ENCODE measurements at regions not wholly inside any gene's neighbourhood (a gene's known extent, or its start where the extent isn't known, plus 50 kb on each side); places are given as distances from the start of the nearest gene placed in this dataset.

- Histone ChIP-seq H3K23me2 (ENCODE audit: low read depth, low read length) (no peaks in the 10 kb centered on the region), H3K4me3 (ENCODE audit: extremely low read depth in 1 of 4, insufficient read depth in 2 of 4, low read depth in 3 of 4, low read length in 4 of 4) (no peak overlapping the region), H4K8ac (ENCODE audit: extremely low read depth, insufficient read depth, low read length) (no peak overlapping the region), H2BK20ac (ENCODE audit: low read length) (no peak overlapping the region), H4K5ac (ENCODE audit: insufficient read length, low read depth, low read length) (no peak overlapping the region), H3K4me2 (ENCODE audit: insufficient read depth in 1 of 2, low read depth in 2 of 2, low read length in 2 of 2) (no peak overlapping the region), H3K4me1 (replicated peaks in 1 of 4; ENCODE audit: control insufficient read depth in 3 of 4, insufficient read depth in 4 of 4, low read length in 3 of 4) (peaks cover 0 to 3% (median 0%) of the 10 kb centered on the region in 4 experiments; a peak in 2 of 7 replicates), H3K18ac (ENCODE audit: extremely low read depth, low read length) (no peak overlapping the region), H4K91ac (replicated peaks; ENCODE audit: insufficient read length, low read length) (no peak overlapping the region), H4K20me1 (replicated peaks in 1 of 2; ENCODE audit: control insufficient read depth in 1 of 2, insufficient read depth in 2 of 2, low read length in 2 of 2) (no peaks in the 10 kb centered on the region), H2BK15ac (ENCODE audit: low read length) (no peak overlapping the region), H3K4ac (replicated peaks; ENCODE audit: insufficient read length, low read depth, low read length) (no peak overlapping the region), H2AK5ac (ENCODE audit: low read depth, low read length) (no peak overlapping the region), H3K14ac (ENCODE audit: insufficient read length) (no peak overlapping the region), H3K56ac (replicated peaks; ENCODE audit: insufficient read length, low read depth, low read length) (no peak overlapping the region), H3K9ac (replicated peaks in 1 of 4; ENCODE audit: extremely low read depth in 1 of 4, low read depth in 3 of 4, low read length in 3 of 4) (no peak overlapping the region), H2BK12ac (ENCODE audit: low read depth, low read length) (no peak overlapping the region), H3K27me3 (replicated peaks in 1 of 4; ENCODE audit: control insufficient read depth in 3 of 4, extremely low read depth in 1 of 4, insufficient read depth in 3 of 4, low read length in 3 of 4) (no peaks in the 10 kb centered on the region), H3K79me1 (ENCODE audit: low read depth, low read length) (no peaks in the 10 kb centered on the region), H2BK5ac (ENCODE audit: low read depth, low read length) (no peak overlapping the region), H2BK120ac (replicated peaks; ENCODE audit: low read depth, low read length) (no peak overlapping the region), H3K23ac (ENCODE audit: insufficient read length) (no peak overlapping the region), H3K9me3 (ENCODE audit: insufficient read depth in 2 of 2, low read depth in 1 of 2, low read length in 1 of 2) (no peaks in the 10 kb centered on the region), H2AFZ (ENCODE audit: low read length) (no peak overlapping the region), H3K27ac (ENCODE audit: low read depth, low read length) (no peak overlapping the region), H3K79me2 (ENCODE audit: control insufficient read depth in 1 of 2, insufficient read depth in 2 of 2, low read length in 2 of 2) (no peaks in the 10 kb centered on the region), H3K36me3 (ENCODE audit: control insufficient read depth in 2 of 4, insufficient read depth in 4 of 4, low read length in 3 of 4) (no peaks in the 10 kb centered on the region)
- FAIRE-seq (no peak), DNase-seq (ENCODE audit: low read depth in 1 of 2, low spot score in 2 of 2) (no peak)
- CTCF ChIA-PET (ENCODE audit: partially characterized antibody), result no interaction called here
- 96% methylated on average over 3 of the region's 3 CpGs; no CpG with 5 or more reads in 1 of the 2 experiments for WGBS, 2 experiments (ENCODE audit: extremely low coverage in 1 of 2, insufficient coverage in 1 of 2, insufficient read length in 1 of 2, insufficient replicate concordance in 2 of 2, low coverage in 1 of 2, low lambda C conversion rate in 2 of 2, missing lambda C conversion rate in 1 of 2)
- POLR2A ChIA-PET (ENCODE audit: partially characterized antibody), result no interaction called here
- TF ChIP-seq USF2 (IDR thresholded peaks at IDR 0.05; ENCODE audit: low read length) (no peak), KDM4A (IDR thresholded peaks at IDR 0.05; ENCODE audit: low read depth, low read length, severe bottlenecking) (no peak), NANOG (IDR thresholded peaks at IDR 0.05; ENCODE audit: insufficient read depth, low read depth, low read length, poor library complexity, severe bottlenecking) (no peak), PHF8 (conservative IDR thresholded peaks at IDR 0.05; ENCODE audit: low read depth, low read length) (no peak), RNF2 (IDR thresholded peaks at IDR 0.05; ENCODE audit: borderline replicate concordance, low read depth, low read length, missing control alignments, poor library complexity, severe bottlenecking) (no peak), ASH2L (IDR thresholded peaks at IDR 0.05; ENCODE audit: low read length) (no peak), TEAD4 (IDR thresholded peaks at IDR 0.05; ENCODE audit: low read depth, low read length) (no peak), RXRA (IDR thresholded peaks at IDR 0.05; ENCODE audit: insufficient read depth, low read depth, low read length) (no peak)
Measured at GRCh38 chr15:87481126-87481525, 775.4 kb downstream of the NTRK3 start.
